Gastroesophageal sphincter (tissue), 4 donors: ENCODE measurements at regions not wholly inside any gene's neighbourhood (a gene's known extent, or its start where the extent isn't known, plus 50 kb on each side); places are given as distances from the start of the nearest gene placed in this dataset.

Experiments used
- ATAC-seq: fragments of 150-250 bp; one replicate; pipeline ENCODE4 v1.9.1; 2016; ENCODE audit warnings: mild to moderate bottlenecking, moderate library complexity
- H3K27ac ChIP-seq, 4 donors: fragments of 200-600 bp; sonication (generic) in 3 of 4; 1 replicate in 3 of 4; 2 replicates in 1 of 4; pipeline ENCODE4 v1.5.1; 2016 to 2019
- H3K27me3 ChIP-seq: fragments of 200-600 bp; sonication (generic); one replicate; pipeline ENCODE4 v1.5.1; 2019
- H3K36me3 ChIP-seq, 2 donors: fragments of 200-600 bp; sonication (generic); one replicate each; pipeline ENCODE4 v1.5.1; 2019; ENCODE audit warnings: control low read depth in 1 of 2
- H3K4me1 ChIP-seq, 3 donors: fragments of 200-600 bp; sonication (generic); 1 replicate in 2 of 3; 2 replicates in 1 of 3; pipeline ENCODE4 v1.5.1; 2016 to 2019; ENCODE audit warnings: control low read depth in 2 of 3
- H3K4me3 ChIP-seq, 2 donors: fragments of 200-600 bp; sonication (generic); one replicate each; pipeline ENCODE4 v1.5.1; 2019; ENCODE audit warnings: mild to moderate bottlenecking in 1 of 2, moderate library complexity in 1 of 2
- H3K9me3 ChIP-seq, 3 donors: fragments of 200-600 bp; sonication (generic); one replicate each; pipeline ENCODE4 v1.5.1; 2017 to 2019; ENCODE audit warnings: control low read depth in 2 of 3
- CTCF ChIP-seq, 4 experiments: fragments of 200-600 bp in 2 of 4; fragments of 450-650 bp in 2 of 4; sonication (generic) in 1 of 4; IDR thresholded peaks; one replicate each; pipeline ENCODE4 v1.5.1; 2017 to 2019; ENCODE audit warnings: antibody characterized with exemption in 4 of 4, mild to moderate bottlenecking in 2 of 4, moderate library complexity in 2 of 4
- EP300 ChIP-seq: sonication (generic); formaldehyde crosslinking; IDR thresholded peaks from one replicate; pipeline ENCODE4 v1.6.1; 2017; ENCODE audit warnings: antibody characterized with exemption, mild to moderate bottlenecking
- POLR2A ChIP-seq, 2 donors: fragments of 450-650 bp; IDR thresholded peaks; one replicate each; pipeline ENCODE4 v1.6.1; 2017; ENCODE audit warnings: antibody characterized with exemption in 2 of 2, mild to moderate bottlenecking in 2 of 2, moderate library complexity in 1 of 2
- POLR2AphosphoS5 ChIP-seq: sonication (generic); formaldehyde crosslinking; IDR thresholded peaks from one replicate; pipeline ENCODE4 v1.6.1; 2017; ENCODE audit warnings: antibody characterized with exemption
- WGBS, 2 donors: methylation state at CpG; one replicate each; pipeline ENCODE4 v1.1.5; 2018; ENCODE audit warnings: low coverage in 1 of 2; 5-methylcytosine and 5-hydroxymethylcytosine counted together

- no peaks in the 10 kb centered on the region for H3K27me3 ChIP-seq
- WGBS, 2 donors: 76 to 80% methylated on average over 10 of the region's 10 CpGs
- H3K36me3 ChIP-seq: no peaks in the 10 kb centered on the region
- H3K9me3 ChIP-seq: no peaks in the 10 kb centered on the region
- no peak overlapping the region for H3K27ac ChIP-seq
- TF ChIP-seq CTCF (IDR thresholded peaks at IDR 0.05): no peak
- TF ChIP-seq POLR2A (IDR thresholded peaks at IDR 0.05): no peak
- no peak for TF ChIP-seq EP300
- TF ChIP-seq POLR2AphosphoS5: no peak
- no peak for ATAC-seq
- no peak overlapping the region for H3K4me3 ChIP-seq
- H3K4me1 ChIP-seq: peaks cover 0 to 14% (median 4%) of the 10 kb centered on the region in 3 donors
Measured at GRCh38 chr10:21327289-21327993, 198.0 kb downstream of the SKIDA1 start.

GRCh38 chr10:21326594-21327288 lies 198.7 kb downstream of the SKIDA1 start:
- H3K9me3 ChIP-seq: no peaks in the 10 kb centered on the region
- no peak for TF ChIP-seq POLR2A (IDR thresholded peaks at IDR 0.05)
- no peak for TF ChIP-seq EP300
- TF ChIP-seq POLR2AphosphoS5: no peak
- no peak for TF ChIP-seq CTCF (IDR thresholded peaks at IDR 0.05)
- WGBS, 2 donors: 92 to 93% methylated on average over 3 to 5 of the region's 5 CpGs
- H3K27ac ChIP-seq: no peak overlapping the region
- H3K27me3 ChIP-seq: no peaks in the 10 kb centered on the region
- H3K4me3 ChIP-seq: no peak overlapping the region
- H3K36me3 ChIP-seq: no peaks in the 10 kb centered on the region
- H3K4me1 ChIP-seq: peaks cover 0 to 14% (median 4%) of the 10 kb centered on the region in 3 donors
- ATAC-seq: no peak

- no peak for ATAC-seq
- no peak for TF ChIP-seq POLR2A (IDR thresholded peaks at IDR 0.05)
- TF ChIP-seq EP300: no peak
- TF ChIP-seq POLR2AphosphoS5: no peak
- no peak for TF ChIP-seq CTCF (IDR thresholded peaks at IDR 0.05)
- 77% methylated on average over 11 to 15 of the region's 15 CpGs for WGBS, 2 donors
Measured at GRCh38 chr10:21318540-21319167, 206.8 kb downstream of the SKIDA1 start.

GRCh38 chr10:21317902-21318301 lies 207.6 kb downstream of the SKIDA1 start:
- 71% methylated on average over 3 of the region's 3 CpGs; no CpG with 5 or more reads in 1 of the 2 donors for WGBS, 2 donors
- Histone ChIP-seq H3K27ac (no peak overlapping the region), H3K9me3 (no peaks in the 10 kb centered on the region), H3K4me3 (no peak overlapping the region), H3K36me3 (no peaks in the 10 kb centered on the region), H3K4me1 (peaks cover 0 to 34% (median 14%) of the 10 kb centered on the region in 3 donors), H3K27me3 (no peaks in the 10 kb centered on the region)
- TF ChIP-seq POLR2A (IDR thresholded peaks at IDR 0.05) (no peak), CTCF (IDR thresholded peaks at IDR 0.05) (no peak), EP300 (no peak), POLR2AphosphoS5 (no peak)
- ATAC-seq: no peak

More at GRCh38 chr10:21318540-21319167, 206.8 kb downstream of the SKIDA1 start:
- no peak overlapping the region for H3K4me3 ChIP-seq
- no peaks in the 10 kb centered on the region for H3K9me3 ChIP-seq
- H3K27me3 ChIP-seq: no peaks in the 10 kb centered on the region
- H3K4me1 ChIP-seq: peaks cover 0 to 33% (median 14%) of the 10 kb centered on the region in 3 donors
- H3K27ac ChIP-seq: no peak overlapping the region
- H3K36me3 ChIP-seq: no peaks in the 10 kb centered on the region
